H9 (cell line): ENCODE measurements at regions not wholly inside any gene's neighbourhood (a gene's known extent, or its start where the extent isn't known, plus 50 kb on each side); places are given as distances from the start of the nearest gene placed in this dataset.

Source experiments
- DNase-seq: peaks from one replicate; pipeline ENCODE4 v3.0.0-alpha.2; 2017
- H2AFZ ChIP-seq: one replicate; pipeline ENCODE4 v1.6.1; 2013; ENCODE audit warnings: mild to moderate bottlenecking, low read length, control low read depth, moderate library complexity
- H2AK5ac ChIP-seq: 2 replicates; pipeline ENCODE4 v1.6.1; 2013; ENCODE audit warnings: low read length, control low read depth, mixed read lengths; ENCODE audit not compliant: insufficient read length
- H2BK120ac ChIP-seq: one replicate; pipeline ENCODE4 v1.6.1; 2013; ENCODE audit warnings: low read depth, mild to moderate bottlenecking, low read length, control low read depth, inconsistent platforms; ENCODE audit not compliant: poor library complexity, severe bottlenecking
- H2BK12ac ChIP-seq: 2 replicates; pipeline ENCODE4 v1.6.1; 2013; ENCODE audit warnings: low read length, control low read depth, mixed read lengths, low read depth; ENCODE audit not compliant: insufficient read length
- H2BK15ac ChIP-seq: 2 replicates; pipeline ENCODE4 v1.6.1; 2013; ENCODE audit warnings: low read depth, low read length, control low read depth
- H2BK20ac ChIP-seq: one replicate; pipeline ENCODE4 v1.6.1; 2013; ENCODE audit warnings: low read depth, mild to moderate bottlenecking, low read length, control low read depth, inconsistent platforms; ENCODE audit not compliant: poor library complexity, severe bottlenecking
- H2BK5ac ChIP-seq: 2 replicates; pipeline ENCODE4 v1.6.1; 2013; ENCODE audit warnings: low read length, control low read depth, mixed read lengths; ENCODE audit not compliant: insufficient read length
- H3K14ac ChIP-seq: 2 replicates; pipeline ENCODE4 v1.6.1; 2013; ENCODE audit warnings: low read length, control low read depth; ENCODE audit not compliant: insufficient read depth
- H3K18ac ChIP-seq: 2 replicates; pipeline ENCODE4 v1.6.1; 2013; ENCODE audit warnings: low read depth, mild to moderate bottlenecking, mixed read lengths, low read length, control low read depth; ENCODE audit not compliant: insufficient read length
- H3K23ac ChIP-seq: 2 replicates; pipeline ENCODE4 v1.6.1; 2013; ENCODE audit warnings: low read length, control low read depth, mixed read lengths, low read depth; ENCODE audit not compliant: insufficient read length
- H3K23me2 ChIP-seq: 2 replicates; pipeline ENCODE4 v1.6.1; 2013; ENCODE audit warnings: low read depth, mild to moderate bottlenecking, mixed read lengths, low read length, control low read depth; ENCODE audit not compliant: insufficient read length, poor library complexity, severe bottlenecking
- H3K27ac ChIP-seq: 2 replicates; pipeline ENCODE4 v1.5.1; 2013; ENCODE audit warnings: low read length, control low read depth, mixed read lengths, low read depth; ENCODE audit not compliant: insufficient read length
- H3K27me3 ChIP-seq: 2 replicates; pipeline ENCODE4 v1.6.1; 2013; ENCODE audit warnings: low read length, control low read depth, inconsistent platforms; ENCODE audit not compliant: insufficient read depth
- H3K4ac ChIP-seq: 2 replicates; pipeline ENCODE4 v1.6.1; 2013; ENCODE audit warnings: low read depth, mild to moderate bottlenecking, control low read depth, inconsistent platforms, low read length, moderate library complexity
- H3K4me1 ChIP-seq: 2 replicates; pipeline ENCODE4 v1.6.1; 2013; ENCODE audit warnings: low read length, control low read depth, inconsistent platforms; ENCODE audit not compliant: insufficient read depth
- H3K4me2 ChIP-seq: 2 replicates; pipeline ENCODE4 v1.6.1; 2013; ENCODE audit warnings: low read length, control low read depth, mixed read lengths; ENCODE audit not compliant: insufficient read length, insufficient read depth
- H3K56ac ChIP-seq: 2 replicates; pipeline ENCODE4 v1.6.1; 2013; ENCODE audit warnings: low read depth, mild to moderate bottlenecking, mixed read lengths, low read length, control low read depth; ENCODE audit not compliant: insufficient read length
- H3K79me1 ChIP-seq: 2 replicates; pipeline ENCODE4 v1.6.1; 2013; ENCODE audit warnings: low read depth, mild to moderate bottlenecking, moderate library complexity, low read length, control low read depth, inconsistent platforms; ENCODE audit not compliant: insufficient read depth, poor library complexity, severe bottlenecking
- H3K79me2 ChIP-seq: 2 replicates; pipeline ENCODE4 v1.6.1; 2013; ENCODE audit warnings: low read length, control low read depth, inconsistent platforms; ENCODE audit not compliant: insufficient read depth
- H3K9ac ChIP-seq: 2 replicates; pipeline ENCODE4 v1.6.1; 2013; ENCODE audit warnings: low read length, control low read depth, mixed read lengths; ENCODE audit not compliant: insufficient read length; ENCODE audit errors: extremely low read depth
- H3K9me3 ChIP-seq: one replicate; pipeline ENCODE4 v1.6.1; 2013; ENCODE audit warnings: low read depth, low read length, inconsistent platforms; ENCODE audit not compliant: control insufficient read depth
- H3T11ph ChIP-seq: one replicate; pipeline ENCODE4 v1.6.1; 2013; ENCODE audit warnings: mild to moderate bottlenecking, low read length, control low read depth, inconsistent platforms
- H4K20me1 ChIP-seq: one replicate; pipeline ENCODE4 v1.6.1; 2013; ENCODE audit not compliant: control insufficient read depth, insufficient read length, insufficient read depth
- H4K5ac ChIP-seq: 2 replicates; pipeline ENCODE4 v1.6.1; 2013; ENCODE audit warnings: low read depth, mild to moderate bottlenecking, mixed read lengths, low read length, control low read depth; ENCODE audit not compliant: insufficient read length
- H4K8ac ChIP-seq: replicated peaks from 2 replicates; pipeline ENCODE4 v1.6.1; 2013; ENCODE audit warnings: low read length, control low read depth, mixed read lengths, low read depth; ENCODE audit not compliant: insufficient read length
- H4K91ac ChIP-seq: 2 replicates; pipeline ENCODE4 v1.6.1; 2013; ENCODE audit warnings: low read depth, mild to moderate bottlenecking, moderate library complexity, mixed read lengths, low read length, control low read depth; ENCODE audit not compliant: insufficient read length
- H3K27ac Mint-ChIP-seq, 3 experiments: 2 replicates in 2 of 3; 3 replicates in 1 of 3; pipeline ENCODE4 v1.8.0; 2020 to 2021; ENCODE audit warnings: mixed read lengths in 3 of 3, mild to moderate bottlenecking in 1 of 3, moderate library complexity in 1 of 3
- H3K27me3 Mint-ChIP-seq: 2 replicates; pipeline ENCODE4 v1.8.0; 2021; ENCODE audit warnings: low read depth, mild to moderate bottlenecking, moderate library complexity, mixed read lengths
- H3K36me3 Mint-ChIP-seq, 3 experiments: 2 replicates in 2 of 3; 3 replicates in 1 of 3; pipeline ENCODE4 v1.8.0; 2020 to 2021; ENCODE audit warnings: low read depth in 3 of 3, mixed read lengths in 3 of 3; ENCODE audit not compliant: insufficient read depth in 1 of 3
- H3K4me1 Mint-ChIP-seq, 2 experiments: 2 replicates each; pipeline ENCODE4 v1.8.0; 2020; ENCODE audit warnings: mixed read lengths in 2 of 2
- H3K4me3 Mint-ChIP-seq, 2 experiments: 2 replicates in 1 of 2; 3 replicates in 1 of 2; pipeline ENCODE4 v1.8.0; 2020 to 2021; ENCODE audit warnings: mild to moderate bottlenecking in 2 of 2, mixed read lengths in 2 of 2, moderate library complexity in 1 of 2
- H3K9me3 Mint-ChIP-seq, 2 experiments: 2 replicates in 1 of 2; 3 replicates in 1 of 2; pipeline ENCODE4 v1.8.0; 2020; ENCODE audit warnings: mild to moderate bottlenecking in 2 of 2, mixed read lengths in 2 of 2, moderate library complexity in 1 of 2
- WGBS: extraction: QIAGEN DNeasy Blood & Tissue Kit; methylation state at CpG from one replicate; pipeline ENCODE4 v1.1.7; 2013; ENCODE audit warnings: missing lambda C conversion rate, low lambda C conversion rate, mixed read lengths; ENCODE audit not compliant: insufficient read length; ENCODE audit errors: extremely low coverage; 5-methylcytosine and 5-hydroxymethylcytosine counted together
- TF ChIP-seq, protein P1 (sequence below): fragments of 200-600 bp; sonication (generic); conservative IDR thresholded peaks from 3 replicates; pipeline ENCODE4 v1.8.0; 2021; ENCODE audit warnings: antibody characterized with exemption, mild to moderate bottlenecking

DNA sequence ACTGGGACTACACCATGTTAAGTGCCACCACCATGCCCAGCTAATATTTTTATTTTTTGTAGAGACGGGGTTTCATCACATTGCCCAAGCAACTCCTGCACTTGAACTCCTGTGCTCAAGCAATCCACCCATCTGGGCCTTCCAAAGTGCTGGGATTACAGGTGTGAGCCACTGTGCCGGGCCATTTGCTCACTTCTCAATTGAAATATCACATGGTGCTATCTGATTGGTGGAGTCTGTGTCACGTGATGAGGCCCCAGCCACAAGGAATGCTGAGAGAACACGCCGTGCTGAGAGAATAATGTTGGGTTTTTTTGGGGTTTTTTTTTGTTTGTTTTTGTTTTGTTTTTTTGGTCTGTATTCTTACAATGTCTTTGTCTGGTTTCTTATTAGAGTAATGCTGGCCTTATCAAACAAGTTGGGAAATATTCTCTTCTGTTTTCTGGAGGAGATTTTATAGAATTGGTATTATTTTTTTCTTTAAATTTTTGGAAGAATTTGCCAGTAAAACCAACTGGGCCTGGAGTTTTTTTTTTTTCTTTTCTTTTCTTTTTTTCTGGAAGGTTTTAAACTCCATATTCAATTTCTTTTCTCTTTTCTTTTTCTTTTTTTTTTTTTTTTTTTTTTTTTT, 183.2 kb upstream of the KCNG1 start:
- TF ChIP-seq, protein P1, sequence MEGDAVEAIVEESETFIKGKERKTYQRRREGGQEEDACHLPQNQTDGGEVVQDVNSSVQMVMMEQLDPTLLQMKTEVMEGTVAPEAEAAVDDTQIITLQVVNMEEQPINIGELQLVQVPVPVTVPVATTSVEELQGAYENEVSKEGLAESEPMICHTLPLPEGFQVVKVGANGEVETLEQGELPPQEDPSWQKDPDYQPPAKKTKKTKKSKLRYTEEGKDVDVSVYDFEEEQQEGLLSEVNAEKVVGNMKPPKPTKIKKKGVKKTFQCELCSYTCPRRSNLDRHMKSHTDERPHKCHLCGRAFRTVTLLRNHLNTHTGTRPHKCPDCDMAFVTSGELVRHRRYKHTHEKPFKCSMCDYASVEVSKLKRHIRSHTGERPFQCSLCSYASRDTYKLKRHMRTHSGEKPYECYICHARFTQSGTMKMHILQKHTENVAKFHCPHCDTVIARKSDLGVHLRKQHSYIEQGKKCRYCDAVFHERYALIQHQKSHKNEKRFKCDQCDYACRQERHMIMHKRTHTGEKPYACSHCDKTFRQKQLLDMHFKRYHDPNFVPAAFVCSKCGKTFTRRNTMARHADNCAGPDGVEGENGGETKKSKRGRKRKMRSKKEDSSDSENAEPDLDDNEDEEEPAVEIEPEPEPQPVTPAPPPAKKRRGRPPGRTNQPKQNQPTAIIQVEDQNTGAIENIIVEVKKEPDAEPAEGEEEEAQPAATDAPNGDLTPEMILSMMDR = no peak
- Mint-ChIP-seq H3K36me3 (no peaks in the 10 kb centered on the region), H3K27ac (no peak overlapping the region), H3K9me3 (no peaks in the 10 kb centered on the region; a peak in 1 of 5 replicates), H3K4me1 (0 out of 4 replicates have a peak, but pooled peaks cover 0 to 5% of the 10 kb centered on the region in 2 experiments), H3K27me3 (peaks cover 34% of the 10 kb centered on the region), H3K4me3 (no peak overlapping the region)
- Histone ChIP-seq H3K18ac (no peak overlapping the region), H2AFZ (no peak overlapping the region), H4K20me1 (no peaks in the 10 kb centered on the region), H2BK15ac (no peak overlapping the region), H3K23me2 (no peaks in the 10 kb centered on the region), H4K5ac (no peak overlapping the region), H2BK5ac (no peak overlapping the region), H3K79me1 (no peaks in the 10 kb centered on the region), H3K9ac (no peak overlapping the region), H3K56ac (no peak overlapping the region), H3K9me3 (no peaks in the 10 kb centered on the region), H3K4ac (no peak overlapping the region), H2BK120ac (no peak overlapping the region), H3T11ph (no peak overlapping the region), H4K91ac (no peak overlapping the region), H3K27ac (no peak overlapping the region), H3K23ac (no peak overlapping the region), H4K8ac (no peak overlapping the region), H3K4me2 (no peak overlapping the region), H3K14ac (no peak overlapping the region), H3K79me2 (no peaks in the 10 kb centered on the region), H3K27me3 (no peaks in the 10 kb centered on the region), H3K4me1 (no peaks in the 10 kb centered on the region), H2BK12ac (no peak overlapping the region), H2AK5ac (no peak overlapping the region), H2BK20ac (no peak overlapping the region)
- DNase-seq = peak; percentile 30
- no CpG with 5 or more reads among the region's 5 CpGs for WGBS
